H1 (cell line): ENCODE measurements at regions not wholly inside any gene's neighbourhood (a gene's known extent, or its start where the extent isn't known, plus 50 kb on each side); places are given as distances from the start of the nearest gene placed in this dataset.

Experiments used
- CTCF ChIA-PET: fragments of 300-600 bp; sonication (Branson Sonifier 250); formaldehyde crosslinking; loops from one replicate; lab custom pipeline; 2021; ENCODE audit not compliant: partially characterized antibody; lab: Charles Lee
- POLR2A ChIA-PET: fragments of 300-600 bp; sonication (Branson Sonifier 250); formaldehyde crosslinking; loops from one replicate; lab custom pipeline; 2021; ENCODE audit warnings: inconsistent platforms; ENCODE audit not compliant: partially characterized antibody; lab: Charles Lee
- DNase-seq, 2 experiments: peaks; one replicate each; pipeline versions ENCODE4 v3.0.0 to v3.0.0-alpha.2; 2010 to 2022; ENCODE audit warnings: low spot score in 2 of 2, low read depth in 1 of 2, mixed read lengths in 1 of 2
- FAIRE-seq: peaks from 2 replicates; lab custom pipeline; 2011; peaks lifted over from hg19 to GRCh38; lab: Jason Lieb, UNC
- H2AFZ ChIP-seq: 2 replicates; pipeline ENCODE4 v1.8.1; 2012; ENCODE audit warnings: low read length, inconsistent platforms
- H2AK5ac ChIP-seq: 2 replicates; pipeline ENCODE4 v1.6.1; 2013; ENCODE audit warnings: low read depth, low read length
- H2BK120ac ChIP-seq: replicated peaks from 2 replicates; pipeline ENCODE3; 2013; ENCODE audit warnings: low read depth, low read length, inconsistent platforms
- H2BK12ac ChIP-seq: 2 replicates; pipeline ENCODE4 v1.6.1; 2013; ENCODE audit warnings: low read depth, low read length
- H2BK15ac ChIP-seq: 2 replicates; pipeline ENCODE4 v1.6.1; 2013; ENCODE audit warnings: low read length
- H2BK20ac ChIP-seq: 2 replicates; pipeline ENCODE4 v1.6.1; 2013; ENCODE audit warnings: low read length
- H2BK5ac ChIP-seq: 2 replicates; pipeline ENCODE4 v1.6.1; 2013; ENCODE audit warnings: low read depth, low read length
- H3K14ac ChIP-seq: 2 replicates; pipeline ENCODE4 v1.6.1; 2013; ENCODE audit warnings: inconsistent platforms; ENCODE audit not compliant: insufficient read length
- H3K18ac ChIP-seq: 2 replicates; pipeline ENCODE4 v1.6.1; 2013; ENCODE audit warnings: low read length; ENCODE audit errors: extremely low read depth
- H3K23ac ChIP-seq: 2 replicates; pipeline ENCODE4 v1.6.1; 2013; ENCODE audit warnings: inconsistent platforms; ENCODE audit not compliant: insufficient read length
- H3K23me2 ChIP-seq: 2 replicates; pipeline ENCODE4 v1.6.1; 2013; ENCODE audit warnings: low read depth, low read length
- H3K27ac ChIP-seq: 2 replicates; pipeline ENCODE4 v1.6.1; 2011; ENCODE audit warnings: low read depth, low read length, inconsistent platforms
- H3K27me3 ChIP-seq, 4 experiments: replicated peaks in 1 of 4; 1 replicate in 1 of 4; 2 replicates in 3 of 4; pipeline versions ENCODE4 v1.6.1 to v1.8.1; 2011 to 2013; ENCODE audit warnings: low read length in 3 of 4, mild to moderate bottlenecking in 3 of 4, inconsistent platforms in 2 of 4, mixed read lengths in 2 of 4, moderate library complexity in 1 of 4; ENCODE audit not compliant: control insufficient read depth in 3 of 4, insufficient read depth in 3 of 4; ENCODE audit errors: extremely low read depth in 1 of 4
- H3K36me3 ChIP-seq, 4 experiments: 2 replicates each; pipeline versions ENCODE4 v1.6.1 to v1.8.1; 2011 to 2013; ENCODE audit warnings: mild to moderate bottlenecking in 4 of 4, low read length in 3 of 4, moderate library complexity in 2 of 4, control low read depth in 1 of 4, inconsistent platforms in 1 of 4; ENCODE audit not compliant: insufficient read depth in 4 of 4, control insufficient read depth in 2 of 4
- H3K4ac ChIP-seq: replicated peaks from 2 replicates; pipeline ENCODE3; 2013; ENCODE audit warnings: low read length, low read depth, mixed read lengths, inconsistent platforms; ENCODE audit not compliant: insufficient read length
- H3K4me1 ChIP-seq, 4 experiments: replicated peaks in 1 of 4; 1 replicate in 1 of 4; 2 replicates in 3 of 4; pipeline versions ENCODE4 v1.6.1 to v1.8.1; 2011 to 2013; ENCODE audit warnings: low read length in 3 of 4, inconsistent platforms in 2 of 4, mixed read lengths in 1 of 4; ENCODE audit not compliant: insufficient read depth in 4 of 4, control insufficient read depth in 3 of 4
- H3K4me2 ChIP-seq, 2 experiments: 2 replicates each; pipeline versions ENCODE4 v1.6.1 to v1.8.1; 2011 to 2013; ENCODE audit warnings: low read depth in 2 of 2, low read length in 2 of 2, control low read depth in 1 of 2, inconsistent platforms in 1 of 2, mild to moderate bottlenecking in 1 of 2; ENCODE audit not compliant: insufficient read depth in 1 of 2
- H3K4me3 ChIP-seq, 4 experiments: fragments of 200-600, 300-600 bp in 1 of 4; sonication (generic), shearing (Covaris generic), sonication (Bioruptor Twin) in 1 of 4; 2 replicates each; pipeline versions ENCODE4 v1.5.1 to v1.8.1; 2011 to 2016; ENCODE audit warnings: low read length in 4 of 4, low read depth in 3 of 4, control low read depth in 2 of 4, inconsistent platforms in 2 of 4, mild to moderate bottlenecking in 2 of 4, mixed read lengths in 1 of 4, moderate library complexity in 1 of 4; ENCODE audit not compliant: insufficient read depth in 2 of 4; ENCODE audit errors: extremely low read depth in 1 of 4
- H3K56ac ChIP-seq: replicated peaks from 2 replicates; pipeline ENCODE3; 2013; ENCODE audit warnings: low read depth, mild to moderate bottlenecking, mixed read lengths, low read length, inconsistent platforms; ENCODE audit not compliant: insufficient read length
- H3K79me1 ChIP-seq: 2 replicates; pipeline ENCODE4 v1.6.1; 2013; ENCODE audit warnings: low read depth, low read length, control low read depth
- H3K79me2 ChIP-seq, 2 experiments: 2 replicates each; pipeline versions ENCODE4 v1.6.1 to v1.8.1; 2012 to 2013; ENCODE audit warnings: low read length in 2 of 2, mild to moderate bottlenecking in 2 of 2, inconsistent platforms in 1 of 2; ENCODE audit not compliant: insufficient read depth in 2 of 2, control insufficient read depth in 1 of 2
- H3K9ac ChIP-seq, 4 experiments: replicated peaks in 1 of 4; 1 replicate in 1 of 4; 2 replicates in 3 of 4; pipeline versions ENCODE4 v1.6.1 to v1.8.1; 2011 to 2013; ENCODE audit warnings: low read depth in 3 of 4, low read length in 3 of 4, control low read depth in 2 of 4, mild to moderate bottlenecking in 2 of 4, moderate library complexity in 2 of 4, inconsistent platforms in 1 of 4; ENCODE audit errors: extremely low read depth in 1 of 4
- H3K9me3 ChIP-seq, 2 experiments: 2 replicates each; pipeline versions ENCODE4 v1.6.1 to v1.8.1; 2012 to 2013; ENCODE audit warnings: mild to moderate bottlenecking in 2 of 2, moderate library complexity in 2 of 2, control low read depth in 1 of 2, inconsistent platforms in 1 of 2, low read depth in 1 of 2, low read length in 1 of 2, mixed read lengths in 1 of 2; ENCODE audit not compliant: insufficient read depth in 2 of 2
- H4K20me1 ChIP-seq, 2 experiments: replicated peaks in 1 of 2; 2 replicates each; pipeline versions ENCODE3 to v1.8.1; 2011 to 2013; ENCODE audit warnings: inconsistent platforms in 2 of 2, low read length in 2 of 2, mild to moderate bottlenecking in 1 of 2; ENCODE audit not compliant: insufficient read depth in 2 of 2, control insufficient read depth in 1 of 2
- H4K5ac ChIP-seq: 2 replicates; pipeline ENCODE4 v1.6.1; 2013; ENCODE audit warnings: low read length, low read depth, mixed read lengths, inconsistent platforms; ENCODE audit not compliant: insufficient read length
- H4K8ac ChIP-seq: 2 replicates; pipeline ENCODE4 v1.8.0; 2013; ENCODE audit warnings: mild to moderate bottlenecking, moderate library complexity, low read length, inconsistent platforms; ENCODE audit not compliant: insufficient read depth; ENCODE audit errors: extremely low read depth
- H4K91ac ChIP-seq: replicated peaks from 2 replicates; pipeline ENCODE3; 2013; ENCODE audit warnings: low read length, mixed read lengths, inconsistent platforms; ENCODE audit not compliant: insufficient read length
- CBX5 ChIP-seq: fragments of 300-800, 300-1000 bp; sonication (generic); IDR thresholded peaks from 2 replicates; pipeline ENCODE4 v1.7.1; 2016; ENCODE audit warnings: antibody characterized with exemption, low read length, low read depth
- CHD1 ChIP-seq: IDR thresholded peaks from 2 replicates; pipeline ENCODE4 v1.6.1; 2012; ENCODE audit warnings: low read depth, low read length, improper control_type of control experiment
- CTCF ChIP-seq, 3 experiments: IDR thresholded peaks; 1 replicate in 2 of 3; 2 replicates in 1 of 3; pipeline versions ENCODE4 v1.5.1 to v1.6.1; 2011; ENCODE audit warnings: low read length in 3 of 3, mild to moderate bottlenecking in 3 of 3, inconsistent platforms in 2 of 3, low read depth in 1 of 3, moderate library complexity in 1 of 3; ENCODE audit not compliant: insufficient read depth in 1 of 3; ENCODE audit errors: control extremely low read depth in 1 of 3
- GTF2F1 ChIP-seq: IDR thresholded peaks from 2 replicates; pipeline ENCODE4 v1.6.1; 2012; ENCODE audit warnings: low read depth, low read length, improper control_type of control experiment, borderline replicate concordance
- JUND ChIP-seq: IDR thresholded peaks from 2 replicates; pipeline ENCODE4 v1.6.1; 2011; ENCODE audit warnings: mild to moderate bottlenecking, improper control_type of control experiment, low read length
- KDM1A ChIP-seq: fragments of 200-600, 300-600 bp; sonication (generic); IDR thresholded peaks from 2 replicates; pipeline ENCODE4 v1.7.1; 2016; ENCODE audit warnings: mild to moderate bottlenecking, low read length, borderline replicate concordance
- POLR2A ChIP-seq, 2 experiments: IDR thresholded peaks; 1 replicate in 1 of 2; 2 replicates in 1 of 2; pipeline ENCODE4 v1.6.1; 2011; ENCODE audit warnings: low read depth in 2 of 2, low read length in 2 of 2, mild to moderate bottlenecking in 2 of 2; ENCODE audit errors: control extremely low read depth in 1 of 2
- RAD21 ChIP-seq, 2 experiments: IDR thresholded peaks in 1 of 2; conservative IDR thresholded peaks in 1 of 2; 2 replicates each; pipeline ENCODE4 v1.6.1; 2011; ENCODE audit warnings: low read depth in 2 of 2, low read length in 2 of 2, improper control_type of control experiment in 1 of 2, inconsistent platforms in 1 of 2, mild to moderate bottlenecking in 1 of 2, moderate library complexity in 1 of 2
- SP1 ChIP-seq: IDR thresholded peaks from 2 replicates; pipeline ENCODE4 v1.6.1; 2011; ENCODE audit warnings: low read depth, low read length
- TEAD4 ChIP-seq: IDR thresholded peaks from 2 replicates; pipeline ENCODE4 v1.6.1; 2012; ENCODE audit warnings: low read depth, low read length, inconsistent platforms, mixed read lengths
- WGBS, 2 experiments: shearing (Covaris generic) in 1 of 2; methylation state at CpG; one replicate each; pipeline versions ENCODE4 v1.1.6 to v1.1.7; 2013 to 2015; ENCODE audit warnings: low lambda C conversion rate in 2 of 2, mixed read lengths in 2 of 2, inconsistent platforms in 1 of 2, low coverage in 1 of 2, missing lambda C conversion rate in 1 of 2; ENCODE audit not compliant: insufficient replicate concordance in 2 of 2, insufficient coverage in 1 of 2, insufficient read length in 1 of 2; ENCODE audit errors: extremely low coverage in 1 of 2, missing lambda C conversion rate in 1 of 2; 5-methylcytosine and 5-hydroxymethylcytosine counted together

- H2BK20ac ChIP-seq = no peak overlapping the region
- no peak overlapping the region for H4K8ac ChIP-seq
- no peak overlapping the region for H2BK5ac ChIP-seq
- no peaks in the 10 kb centered on the region for H3K27me3 ChIP-seq
- H4K5ac ChIP-seq = no peak overlapping the region
- H3K9ac ChIP-seq = no peak overlapping the region
- no peak overlapping the region for H3K23ac ChIP-seq
- no peak overlapping the region for H2BK15ac ChIP-seq
- no peaks in the 10 kb centered on the region for H3K9me3 ChIP-seq
- H2BK120ac ChIP-seq = no peak overlapping the region
- H3K79me2 ChIP-seq = no peaks in the 10 kb centered on the region
- no peak overlapping the region for H3K14ac ChIP-seq
- no peak overlapping the region for H2AFZ ChIP-seq
- CTCF ChIA-PET = interaction anchor here (1.0 to 1.3 kb wide), 3 partner anchors 97 to 484 kb away, joined by 3 to 5 read pairs (median 3); no protein-coding TSS in a partner anchor
- WGBS, 2 experiments = 89% methylated on average over 4 of the region's 4 CpGs; no CpG with 5 or more reads in 1 of the 2 experiments
- H2BK12ac ChIP-seq = no peak overlapping the region
- no peaks in the 10 kb centered on the region for H3K4me1 ChIP-seq
- H3K27ac ChIP-seq = no peak overlapping the region
- no peak overlapping the region for H2AK5ac ChIP-seq
- no peaks in the 10 kb centered on the region for H4K20me1 ChIP-seq
- H3K56ac ChIP-seq = no peak overlapping the region
- no peaks in the 10 kb centered on the region for H3K79me1 ChIP-seq
- H4K91ac ChIP-seq = no peak overlapping the region
- FAIRE-seq (no peak), DNase-seq (no peak)
- no peak overlapping the region for H3K18ac ChIP-seq
- no peak overlapping the region for H3K4ac ChIP-seq
- H3K23me2 ChIP-seq = no peaks in the 10 kb centered on the region
- POLR2A ChIA-PET = no interaction called here
- no peak overlapping the region for H3K4me2 ChIP-seq
- TF ChIP-seq CTCF (IDR thresholded peaks at IDR 0.05; ENCODE audit: control extremely low read depth in 1 of 3, insufficient read depth in 1 of 3, low read depth in 1 of 3, low read length in 3 of 3) = peak in 1 of 3 experiments; percentile 16; a peak in 1 of 4 replicates
- no peak for TF ChIP-seq JUND
- TF ChIP-seq POLR2A (IDR thresholded peaks at IDR 0.05; ENCODE audit: control extremely low read depth in 1 of 2, low read depth in 2 of 2, low read length in 2 of 2) = no peak
- TF ChIP-seq SP1 = no peak
- TF ChIP-seq TEAD4 = no peak
- TF ChIP-seq KDM1A = no peak
- TF ChIP-seq RAD21 (IDR thresholded peaks at IDR 0.05 in 1 of 2, conservative IDR thresholded peaks at IDR 0.05 in 1 of 2; ENCODE audit: low read depth in 2 of 2, low read length in 2 of 2) = peak; percentile 48 to 54
- TF ChIP-seq CBX5 = no peak
- TF ChIP-seq CHD1 = no peak
- no peak for TF ChIP-seq GTF2F1
- no peaks in the 10 kb centered on the region for H3K36me3 ChIP-seq
- no peak overlapping the region for H3K4me3 ChIP-seq
Measured at GRCh38 chr4:176563591-176563990, 229.1 kb downstream of the VEGFC start.
